ENCODE measurements at regions not wholly inside any gene's neighbourhood (a gene's known extent, or its start where the extent isn't known, plus 50 kb on each side); places are given as distances from the start of the nearest gene placed in this dataset.

GRCh38 chr17:13917634-13918033, 151.7 kb upstream of the COX10 start:
- no peak for TF ChIP-seq CTCF (IDR thresholded peaks at IDR 0.05; ENCODE audit: insufficient read depth, low read depth, low read length, missing control alignments)
- DNase-seq (ENCODE audit: low read depth): no peak

GRCh38 chr17:13918247-13918646, 151.1 kb upstream of the COX10 start:
- no peak for DNase-seq (ENCODE audit: low read depth)
- no peak overlapping the region for H3K4me3 ChIP-seq (ENCODE audit: low read length)
- TF ChIP-seq CTCF (IDR thresholded peaks at IDR 0.05; ENCODE audit: insufficient read depth, low read depth, low read length, missing control alignments): no peak

More at GRCh38 chr17:13917634-13918033, 151.7 kb upstream of the COX10 start:
- no peak overlapping the region for H3K4me3 ChIP-seq (ENCODE audit: low read length)

- DNase-seq (ENCODE audit: low read depth): no peak
- H3K4me3 ChIP-seq (ENCODE audit: low read length): no peak overlapping the region
- TF ChIP-seq CTCF (IDR thresholded peaks at IDR 0.05; ENCODE audit: insufficient read depth, low read depth, low read length, missing control alignments): no peak
These were observed 149.5 kb upstream of the COX10 start for GRCh38 chr17:13919818-13920217.

- TF ChIP-seq CTCF (IDR thresholded peaks at IDR 0.05; ENCODE audit: insufficient read depth, low read depth, low read length, missing control alignments): no peak
- DNase-seq (ENCODE audit: low read depth): no peak
- no peak overlapping the region for H3K4me3 ChIP-seq (ENCODE audit: low read length)
These were observed 148.9 kb upstream of the COX10 start for GRCh38 chr17:13920413-13920812.

- no peak overlapping the region for H3K4me3 ChIP-seq (ENCODE audit: low read length)
- TF ChIP-seq CTCF (IDR thresholded peaks at IDR 0.05; ENCODE audit: insufficient read depth, low read depth, low read length, missing control alignments): no peak
- DNase-seq (ENCODE audit: low read depth): no peak
These were observed 147.2 kb upstream of the COX10 start for GRCh38 chr17:13921841-13922776.

- TF ChIP-seq CTCF (IDR thresholded peaks at IDR 0.05; ENCODE audit: insufficient read depth, low read depth, low read length, missing control alignments): no peak
- H3K4me3 ChIP-seq (ENCODE audit: low read length): no peak overlapping the region
- no peak for DNase-seq (ENCODE audit: low read depth)
These were observed 146.4 kb upstream of the COX10 start for GRCh38 chr17:13922885-13923284.

- no peak for TF ChIP-seq CTCF (IDR thresholded peaks at IDR 0.05; ENCODE audit: insufficient read depth, low read depth, low read length, missing control alignments)
- no peak overlapping the region for H3K4me3 ChIP-seq (ENCODE audit: low read length)
- DNase-seq (ENCODE audit: low read depth): no peak
These were observed 143.7 kb upstream of the COX10 start for GRCh38 chr17:13925579-13925978.

All from epithelial cell of esophagus (primary cell).